SU-DHL-6 (cell line): ENCODE measurements at regions not wholly inside any gene's neighbourhood (a gene's known extent, or its start where the extent isn't known, plus 50 kb on each side); places are given as distances from the start of the nearest gene placed in this dataset.
"Not testable (repeated sequence)": the region's sequence is repeated elsewhere in the genome, so short reads cannot be mapped to it uniquely, and the experiment has no call there.

ENCODE experiments used
- H2AFZ ChIP-seq: fragments of 200-600 bp; sonication (generic); 2 replicates; pipeline ENCODE4 v1.6.1; 2014; ENCODE audit warnings: low read depth, mild to moderate bottlenecking, moderate library complexity, mixed read lengths, antibody characterized with exemption, low read length; ENCODE audit not compliant: severe bottlenecking
- H3F3A ChIP-seq: fragments of 200-600 bp; shearing (Covaris generic); 2 replicates; pipeline ENCODE4 v1.6.0; 2016; ENCODE audit warnings: antibody characterized with exemption, mild to moderate bottlenecking; ENCODE audit not compliant: insufficient read depth
- H3K27ac ChIP-seq: fragments of 200-600 bp; sonication (generic); 2 replicates; pipeline ENCODE4 v1.5.1; 2016; ENCODE audit warnings: low read depth, mild to moderate bottlenecking, low read length, moderate library complexity, mixed read lengths
- H3K27me3 ChIP-seq: fragments of 200-600 bp; sonication (generic), shearing (Covaris generic); 2 replicates; pipeline ENCODE4 v1.6.0; 2014; ENCODE audit warnings: mild to moderate bottlenecking, low read length
- H3K36me3 ChIP-seq: fragments of 200-600 bp; sonication (generic); 2 replicates; pipeline ENCODE4 v1.6.1; 2014; ENCODE audit warnings: mild to moderate bottlenecking, low read length, mixed read lengths
- H3K4me2 ChIP-seq: fragments of 300-600, 200-600 bp; shearing (Covaris generic), sonication (generic); 2 replicates; pipeline ENCODE4 v1.6.0; 2014; ENCODE audit warnings: low read length, low read depth, mild to moderate bottlenecking; ENCODE audit not compliant: poor library complexity, severe bottlenecking
- H3K4me3 ChIP-seq: fragments of 200-600 bp; sonication (generic); 2 replicates; pipeline ENCODE4 v1.5.1; 2014; ENCODE audit warnings: antibody characterized with exemption, low read length, mild to moderate bottlenecking, mixed read lengths; ENCODE audit not compliant: insufficient read depth, poor library complexity, severe bottlenecking
- H3K79me2 ChIP-seq: fragments of 200-600 bp; sonication (generic); 2 replicates; pipeline ENCODE4 v1.6.1; 2014; ENCODE audit warnings: mild to moderate bottlenecking, low read length, moderate library complexity; ENCODE audit not compliant: insufficient read depth
- H3K9ac ChIP-seq: fragments of 200-600 bp; sonication (generic); 2 replicates; pipeline ENCODE4 v1.7.0; 2014; ENCODE audit warnings: mild to moderate bottlenecking, low read length
- H3K9me2 ChIP-seq: fragments of 200-600 bp; sonication (generic); replicated peaks from 2 replicates; pipeline ENCODE4 v1.6.1; 2014; ENCODE audit warnings: low read length; ENCODE audit not compliant: insufficient read depth
- H3K9me3 ChIP-seq: fragments of 200-600 bp; sonication (generic); 2 replicates; pipeline ENCODE4 v1.6.1; 2014; ENCODE audit warnings: low read length, mixed read lengths; ENCODE audit not compliant: insufficient read depth
- H4K20me1 ChIP-seq: fragments of 200-600 bp; sonication (generic); 2 replicates; pipeline ENCODE4 v1.6.1; 2014; ENCODE audit warnings: low read depth, mild to moderate bottlenecking, antibody characterized with exemption, low read length, moderate library complexity, mixed read lengths
- CTCF ChIP-seq: fragments of 200-600 bp; sonication (generic); IDR thresholded peaks from one replicate; pipeline ENCODE4 v1.5.1; 2017; ENCODE audit warnings: antibody characterized with exemption, mild to moderate bottlenecking, low read length, moderate library complexity; ENCODE audit not compliant: insufficient read depth, poor library complexity, severe bottlenecking
- EZH2phosphoT487 ChIP-seq: fragments of 200-600 bp; sonication (generic), shearing (Covaris generic); conservative IDR thresholded peaks from 2 replicates; pipeline ENCODE4 v1.6.1; 2018; ENCODE audit warnings: mild to moderate bottlenecking, antibody characterized with exemption, low read length, moderate library complexity, mixed read lengths

GRCh38 chr3:109869586-109869985 lies 532.2 kb upstream of the DPPA4 start:
- no peak overlapping the region for H2AFZ ChIP-seq
- H3K79me2 ChIP-seq = no peaks in the 10 kb centered on the region
- H4K20me1 ChIP-seq = no peaks in the 10 kb centered on the region
- H3K9me3 ChIP-seq = no peaks in the 10 kb centered on the region
- no peak overlapping the region for H3K4me2 ChIP-seq
- no peaks in the 10 kb centered on the region for H3K9me2 ChIP-seq
- no peak overlapping the region for H3K27ac ChIP-seq
- no peak overlapping the region for H3K9ac ChIP-seq
- no peaks in the 10 kb centered on the region for H3F3A ChIP-seq
- no peaks in the 10 kb centered on the region for H3K27me3 ChIP-seq
- H3K36me3 ChIP-seq = no peaks in the 10 kb centered on the region
- TF ChIP-seq CTCF (no peak), EZH2phosphoT487 (no peak)
- H3K4me3 ChIP-seq = no peak overlapping the region

GRCh38 chr3:109874896-109875708 lies 537.8 kb upstream of the DPPA4 start:
- no peak overlapping the region for H3K4me3 ChIP-seq
- no peaks in the 10 kb centered on the region for H3K9me3 ChIP-seq
- no peaks in the 10 kb centered on the region for H3F3A ChIP-seq
- no peaks in the 10 kb centered on the region for H4K20me1 ChIP-seq
- no peaks in the 10 kb centered on the region for H3K27me3 ChIP-seq
- H3K27ac ChIP-seq = no peak overlapping the region
- H3K36me3 ChIP-seq = no peaks in the 10 kb centered on the region
- no peak overlapping the region for H3K9ac ChIP-seq
- no peaks in the 10 kb centered on the region for H3K9me2 ChIP-seq
- TF ChIP-seq EZH2phosphoT487 (no peak), CTCF (no peak)
- no peaks in the 10 kb centered on the region for H3K79me2 ChIP-seq
- no peak overlapping the region for H3K4me2 ChIP-seq
- H2AFZ ChIP-seq = no peak overlapping the region

- H3K36me3 ChIP-seq, H3K79me2 ChIP-seq, H3F3A ChIP-seq, H4K20me1 ChIP-seq, H2AFZ ChIP-seq, H3K27me3 ChIP-seq, H3K27ac ChIP-seq, H3K9ac ChIP-seq, H3K4me2 ChIP-seq, H3K9me3 ChIP-seq, H3K4me3 ChIP-seq, H3K9me2 ChIP-seq: not testable (repeated sequence)
Observed at GRCh38 chr3:109877616-109878015, 540.3 kb upstream of the DPPA4 start.

GRCh38 chr3:109882144-109882543 lies 544.8 kb upstream of the DPPA4 start:
- no peaks in the 10 kb centered on the region for H3K36me3 ChIP-seq
- H3K9me2 ChIP-seq = no peaks in the 10 kb centered on the region
- no peaks in the 10 kb centered on the region for H4K20me1 ChIP-seq
- H3K79me2 ChIP-seq = no peaks in the 10 kb centered on the region
- TF ChIP-seq EZH2phosphoT487 (no peak), CTCF (no peak)
- no peaks in the 10 kb centered on the region for H3K9me3 ChIP-seq
- H3K27me3 ChIP-seq = no peaks in the 10 kb centered on the region
- H3K4me3 ChIP-seq = no peak overlapping the region
- no peak overlapping the region for H3K9ac ChIP-seq
- no peak overlapping the region for H3K4me2 ChIP-seq
- no peak overlapping the region for H3K27ac ChIP-seq
- H3F3A ChIP-seq = no peaks in the 10 kb centered on the region; the same call in 1 of the 2 replicates
- no peak overlapping the region for H2AFZ ChIP-seq
